Smooth muscle cell (in vitro differentiated cells): ENCODE measurements at regions not wholly inside any gene's neighbourhood (a gene's known extent, or its start where the extent isn't known, plus 50 kb on each side); places are given as distances from the start of the nearest gene placed in this dataset.

ENCODE experiments used
- DNase-seq: peaks from one replicate; lab custom pipeline; 2025; ENCODE audit not compliant: unreplicated experiment; lab: John Stamatoyannopoulos, UW
- H2AFZ ChIP-seq: fragments of 200-600 bp; sonication (generic); 2 replicates; pipeline ENCODE4 v1.6.0; 2016; ENCODE audit warnings: antibody characterized with exemption, low read depth, mild to moderate bottlenecking
- H3F3A ChIP-seq: fragments of 200-600 bp; sonication (generic); 2 replicates; pipeline ENCODE4 v1.6.0; 2017; ENCODE audit warnings: antibody characterized with exemption, low read depth
- H3K27ac ChIP-seq: fragments of 200-600 bp; sonication (generic); 2 replicates; pipeline ENCODE4 v1.5.1; 2016; ENCODE audit warnings: low read depth, mild to moderate bottlenecking
- H3K27me3 ChIP-seq: fragments of 200-600 bp; sonication (generic); 2 replicates; pipeline ENCODE4 v1.6.1; 2016; ENCODE audit warnings: low read depth, mild to moderate bottlenecking
- H3K36me3 ChIP-seq: fragments of 200-600 bp; sonication (generic); 2 replicates; pipeline ENCODE4 v1.5.1; 2016; ENCODE audit warnings: low read depth
- H3K4me1 ChIP-seq: fragments of 200-600 bp; sonication (generic); 2 replicates; pipeline ENCODE4 v1.5.1; 2016; ENCODE audit warnings: low read depth
- H3K4me2 ChIP-seq: fragments of 200-600 bp; sonication (generic); 2 replicates; pipeline ENCODE4 v1.6.0; 2016; ENCODE audit warnings: mild to moderate bottlenecking
- H3K4me3 ChIP-seq: fragments of 200-600 bp; sonication (generic); 2 replicates; pipeline ENCODE4 v1.5.1; 2016; ENCODE audit warnings: mild to moderate bottlenecking
- H3K79me2 ChIP-seq: fragments of 200-600 bp; sonication (generic); 2 replicates; pipeline ENCODE4 v1.6.0; 2016; ENCODE audit warnings: low read depth, mild to moderate bottlenecking
- H3K9ac ChIP-seq: fragments of 200-600 bp; sonication (generic); 2 replicates; pipeline ENCODE4 v1.6.0; 2016; ENCODE audit warnings: low read depth
- H3K9me3 ChIP-seq: fragments of 200-600 bp; sonication (generic); replicated peaks from 2 replicates; pipeline ENCODE4 v1.5.1; 2016; ENCODE audit warnings: low read depth
- H4K20me1 ChIP-seq: fragments of 200-600 bp; sonication (generic); 2 replicates; pipeline ENCODE4 v1.6.0; 2016; ENCODE audit warnings: low read depth
- CTCF ChIP-seq: fragments of 200-600 bp; sonication (generic); IDR thresholded peaks from 2 replicates; pipeline ENCODE4 v1.5.1; 2017; ENCODE audit warnings: borderline replicate concordance, mild to moderate bottlenecking, antibody characterized with exemption; ENCODE audit not compliant: insufficient read depth, poor library complexity, severe bottlenecking
- WGBS: methylation state at CpG from one replicate; pipeline ENCODE4 v1.1.7; 2016; ENCODE audit warnings: low lambda C conversion rate; 5-methylcytosine and 5-hydroxymethylcytosine counted together

- no peaks in the 10 kb centered on the region for H4K20me1 ChIP-seq
Measured at GRCh38 chr12:74391283-74391682, 146.4 kb upstream of the ATXN7L3B start.

GRCh38 chr12:74393272-74393671 lies 144.4 kb upstream of the ATXN7L3B start:
- Histone ChIP-seq H3K4me3 (no peak overlapping the region), H3K9ac (no peak overlapping the region), H4K20me1 (no peaks in the 10 kb centered on the region), H3K79me2 (no peaks in the 10 kb centered on the region), H3F3A (no peaks in the 10 kb centered on the region), H3K27ac (no peak overlapping the region), H3K4me2 (no peak overlapping the region), H3K36me3 (no peaks in the 10 kb centered on the region), H3K4me1 (no peaks in the 10 kb centered on the region), H3K9me3 (no peaks in the 10 kb centered on the region), H2AFZ (no peak overlapping the region), H3K27me3 (no peaks in the 10 kb centered on the region)
- TF ChIP-seq CTCF = no peak
- WGBS = 92% methylated on average over 4 of the region's 4 CpGs
- DNase-seq = no peak

More at GRCh38 chr12:74391283-74391682, 146.4 kb upstream of the ATXN7L3B start:
- Histone ChIP-seq H3K4me2 (no peak overlapping the region), H2AFZ (no peak overlapping the region), H3K9ac (no peak overlapping the region), H3K27ac (no peak overlapping the region), H3F3A (no peaks in the 10 kb centered on the region), H3K9me3 (no peaks in the 10 kb centered on the region), H3K79me2 (no peaks in the 10 kb centered on the region), H3K4me3 (no peak overlapping the region), H3K27me3 (no peaks in the 10 kb centered on the region), H3K36me3 (no peaks in the 10 kb centered on the region), H3K4me1 (no peaks in the 10 kb centered on the region)
- no peak for DNase-seq
- TF ChIP-seq CTCF = no peak
- WGBS = 94% methylated on average over 7 of the region's 7 CpGs

- Histone ChIP-seq H3K79me2 (no peaks in the 10 kb centered on the region), H2AFZ (no peak overlapping the region), H3K27me3 (no peaks in the 10 kb centered on the region), H3K36me3 (no peaks in the 10 kb centered on the region), H3K9me3 (no peaks in the 10 kb centered on the region), H3K9ac (no peak overlapping the region), H3K27ac (no peak overlapping the region), H3F3A (no peaks in the 10 kb centered on the region), H3K4me3 (no peak overlapping the region), H3K4me1 (no peaks in the 10 kb centered on the region), H4K20me1 (no peaks in the 10 kb centered on the region), H3K4me2 (no peak overlapping the region)
- no peak for TF ChIP-seq CTCF
- 86% methylated on average over 1 of the region's 1 CpG for WGBS
- no peak for DNase-seq
Measured at GRCh38 chr12:74394647-74395046, 143.0 kb upstream of the ATXN7L3B start.

- Histone ChIP-seq H4K20me1 (no peaks in the 10 kb centered on the region), H3K27me3 (no peaks in the 10 kb centered on the region), H3K27ac (no peak overlapping the region), H3K9me3 (no peaks in the 10 kb centered on the region), H3K36me3 (no peaks in the 10 kb centered on the region), H3K79me2 (no peaks in the 10 kb centered on the region), H2AFZ (no peak overlapping the region), H3K4me2 (no peak overlapping the region), H3K4me1 (no peaks in the 10 kb centered on the region), H3K9ac (no peak overlapping the region), H3F3A (no peaks in the 10 kb centered on the region), H3K4me3 (no peak overlapping the region)
- TF ChIP-seq CTCF = no peak
- DNase-seq = no peak
- WGBS = 76% methylated on average over 2 of the region's 2 CpGs
Measured at GRCh38 chr12:74401035-74401434, 136.6 kb upstream of the ATXN7L3B start.
